ENCODE measurements at regions not wholly inside any gene's neighbourhood (a gene's known extent, or its start where the extent isn't known, plus 50 kb on each side); places are given as distances from the start of the nearest gene placed in this dataset.

DNA sequence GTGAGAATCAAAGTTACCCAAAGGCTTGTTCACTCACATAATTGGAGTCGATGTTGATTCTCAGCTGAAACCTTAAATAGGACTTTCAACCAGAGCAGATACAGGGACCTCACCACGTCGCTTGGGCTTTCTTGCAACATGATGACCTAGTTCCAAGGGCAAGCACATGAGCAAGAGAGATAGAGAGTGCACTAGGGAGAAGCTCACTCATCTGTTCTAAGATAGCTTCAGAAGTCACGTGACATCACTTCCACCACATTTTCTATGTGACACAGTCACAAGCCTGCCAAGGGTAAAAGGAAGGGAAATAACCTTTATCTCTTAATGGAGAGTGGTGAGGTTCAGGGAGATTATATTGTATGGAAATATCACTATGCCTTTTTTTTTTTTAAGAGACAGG lies 470.1 kb upstream of the PLXNA2 start:
- BruUV-seq (replicated peaks), result no TSS peak

DNA sequence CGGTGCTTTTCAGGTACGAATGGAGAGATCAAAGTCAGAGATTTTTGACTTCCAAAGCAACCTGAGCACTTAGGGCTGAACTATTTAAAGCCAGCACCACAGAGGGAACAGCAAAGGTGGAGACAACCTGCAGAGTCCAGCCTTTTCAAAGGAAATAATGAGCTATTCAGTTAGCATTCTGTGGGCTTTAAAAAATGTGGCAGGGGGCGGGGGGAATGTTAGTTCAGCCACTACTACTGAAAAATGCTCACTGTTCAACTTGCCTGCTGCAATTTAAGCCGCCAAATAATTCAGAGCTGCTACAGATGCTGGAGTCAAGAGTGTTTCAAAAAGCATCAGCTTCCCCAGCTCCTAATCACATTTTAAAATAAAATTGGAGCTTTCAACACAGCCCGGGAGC lies 473.3 kb upstream of the PLXNA2 start:
- intact Hi-C loops (cut with micrococcal nuclease; ENCODE audit: unreplicated experiment), result no loop called here
- Histone ChIP-seq H3K9me3 (ENCODE audit: low read length) (no peaks in the 10 kb centered on the region), H4K20me1 (ENCODE audit: insufficient read depth, low read length) (no peaks in the 10 kb centered on the region), H3K79me2 (ENCODE audit: insufficient read depth, low read depth, low read length) (no peaks in the 10 kb centered on the region), H3K9me2 (ENCODE audit: insufficient read depth, low read length) (no peaks in the 10 kb centered on the region), H3K4me2 (ENCODE audit: low read length) (no peak overlapping the region), H3K36me3 (ENCODE audit: insufficient read depth, low read length) (no peaks in the 10 kb centered on the region), H3K4me3 (ENCODE audit: low read depth, low read length, poor library complexity, severe bottlenecking) (no peak overlapping the region), H3K4me1 (ENCODE audit: insufficient read depth, low read length, poor library complexity, severe bottlenecking) (no peaks in the 10 kb centered on the region), H3K27ac (ENCODE audit: low read depth, low read length, poor library complexity, severe bottlenecking) (no peak overlapping the region), H2AFZ (ENCODE audit: low read length) (no peak overlapping the region)
- no peak for TF ChIP-seq EZH2phosphoT487 (IDR thresholded peaks at IDR 0.05; ENCODE audit: borderline replicate concordance, low read depth, low read length)
- TF ChIP-seq, protein P1, sequence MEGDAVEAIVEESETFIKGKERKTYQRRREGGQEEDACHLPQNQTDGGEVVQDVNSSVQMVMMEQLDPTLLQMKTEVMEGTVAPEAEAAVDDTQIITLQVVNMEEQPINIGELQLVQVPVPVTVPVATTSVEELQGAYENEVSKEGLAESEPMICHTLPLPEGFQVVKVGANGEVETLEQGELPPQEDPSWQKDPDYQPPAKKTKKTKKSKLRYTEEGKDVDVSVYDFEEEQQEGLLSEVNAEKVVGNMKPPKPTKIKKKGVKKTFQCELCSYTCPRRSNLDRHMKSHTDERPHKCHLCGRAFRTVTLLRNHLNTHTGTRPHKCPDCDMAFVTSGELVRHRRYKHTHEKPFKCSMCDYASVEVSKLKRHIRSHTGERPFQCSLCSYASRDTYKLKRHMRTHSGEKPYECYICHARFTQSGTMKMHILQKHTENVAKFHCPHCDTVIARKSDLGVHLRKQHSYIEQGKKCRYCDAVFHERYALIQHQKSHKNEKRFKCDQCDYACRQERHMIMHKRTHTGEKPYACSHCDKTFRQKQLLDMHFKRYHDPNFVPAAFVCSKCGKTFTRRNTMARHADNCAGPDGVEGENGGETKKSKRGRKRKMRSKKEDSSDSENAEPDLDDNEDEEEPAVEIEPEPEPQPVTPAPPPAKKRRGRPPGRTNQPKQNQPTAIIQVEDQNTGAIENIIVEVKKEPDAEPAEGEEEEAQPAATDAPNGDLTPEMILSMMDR (conservative IDR thresholded peaks at IDR 0.05; ENCODE audit: low read length), result no peak
- ChIA-PET POLR2A (no interaction called here), CTCF (ENCODE audit: unreplicated experiment) (no interaction called here)
- DNase-seq (ENCODE audit: low spot score), result no peak
- no TSS peak for BruUV-seq (replicated peaks)

More for the DNA sequence above, 470.1 kb upstream of the PLXNA2 start:
- Histone ChIP-seq H3K9me3 (ENCODE audit: low read length) (no peaks in the 10 kb centered on the region), H3K4me1 (ENCODE audit: insufficient read depth, low read length, poor library complexity, severe bottlenecking) (no peaks in the 10 kb centered on the region), H3K4me2 (ENCODE audit: low read length) (no peak overlapping the region), H4K20me1 (ENCODE audit: insufficient read depth, low read length) (no peaks in the 10 kb centered on the region), H3K79me2 (ENCODE audit: insufficient read depth, low read depth, low read length) (no peaks in the 10 kb centered on the region), H3K4me3 (ENCODE audit: low read depth, low read length, poor library complexity, severe bottlenecking) (no peak overlapping the region), H3K9me2 (ENCODE audit: insufficient read depth, low read length) (no peaks in the 10 kb centered on the region), H2AFZ (ENCODE audit: low read length) (no peak overlapping the region), H3K27ac (ENCODE audit: low read depth, low read length, poor library complexity, severe bottlenecking) (no peak overlapping the region), H3K36me3 (ENCODE audit: insufficient read depth, low read length) (no peaks in the 10 kb centered on the region)
- DNase-seq (ENCODE audit: low spot score), result no peak
- intact Hi-C loops (cut with micrococcal nuclease; ENCODE audit: unreplicated experiment), result no loop called here
- TF ChIP-seq EZH2phosphoT487 (IDR thresholded peaks at IDR 0.05; ENCODE audit: borderline replicate concordance, low read depth, low read length), result no peak
- TF ChIP-seq, protein P1 (conservative IDR thresholded peaks at IDR 0.05; ENCODE audit: low read length), result no peak
- ChIA-PET CTCF (ENCODE audit: unreplicated experiment) (no interaction called here), POLR2A (interaction anchor here (0.8 kb wide), 1 partner anchor 35 kb away, joined by 5 read pairs; no protein-coding TSS in a partner anchor)

DNA sequence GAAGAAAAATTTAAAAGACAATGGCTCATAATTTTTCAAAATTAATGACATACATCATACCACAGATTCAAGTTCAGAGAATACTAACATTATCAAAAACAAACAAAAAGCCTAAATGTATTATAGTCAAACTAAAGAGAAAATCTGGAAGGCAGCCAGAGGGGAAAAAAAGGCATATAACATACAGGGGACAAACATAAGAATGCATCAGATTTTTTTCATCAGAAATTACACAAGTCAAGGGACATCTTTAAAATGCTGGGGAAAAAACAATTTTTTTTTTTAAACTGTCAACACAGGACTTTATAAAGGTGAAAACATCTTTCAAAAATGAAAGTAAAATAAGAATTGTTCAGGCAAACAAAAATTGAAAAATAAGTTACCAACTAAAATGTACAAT lies 478.4 kb upstream of the PLXNA2 start:
- Histone ChIP-seq H3K4me2 (ENCODE audit: low read length) (no peak overlapping the region), H3K36me3 (ENCODE audit: insufficient read depth, low read length) (no peaks in the 10 kb centered on the region), H3K4me3 (ENCODE audit: low read depth, low read length, poor library complexity, severe bottlenecking) (no peak overlapping the region), H3K79me2 (ENCODE audit: insufficient read depth, low read depth, low read length) (no peaks in the 10 kb centered on the region), H3K9me3 (ENCODE audit: low read length) (no peaks in the 10 kb centered on the region), H3K4me1 (ENCODE audit: insufficient read depth, low read length, poor library complexity, severe bottlenecking) (no peaks in the 10 kb centered on the region), H3K27ac (ENCODE audit: low read depth, low read length, poor library complexity, severe bottlenecking) (no peak overlapping the region), H2AFZ (ENCODE audit: low read length) (no peak overlapping the region), H4K20me1 (ENCODE audit: insufficient read depth, low read length) (no peaks in the 10 kb centered on the region), H3K9me2 (ENCODE audit: insufficient read depth, low read length) (no peaks in the 10 kb centered on the region)
- TF ChIP-seq EZH2phosphoT487 (IDR thresholded peaks at IDR 0.05; ENCODE audit: borderline replicate concordance, low read depth, low read length), result no peak
- TF ChIP-seq, protein P1 (conservative IDR thresholded peaks at IDR 0.05; ENCODE audit: low read length), result no peak
- no TSS peak for BruUV-seq (replicated peaks)
- intact Hi-C loops (cut with micrococcal nuclease; ENCODE audit: unreplicated experiment), result no loop called here
- CTCF ChIA-PET (ENCODE audit: unreplicated experiment), result no interaction called here
- POLR2A ChIA-PET, result interaction anchor here (1.2 kb wide), 1 partner anchor 26 kb away, joined by 3 read pairs; no protein-coding TSS in a partner anchor
- no peak for DNase-seq (ENCODE audit: low spot score)
